ENCODE measurements at regions not wholly inside any gene's neighbourhood (a gene's known extent, or its start where the extent isn't known, plus 50 kb on each side); places are given as distances from the start of the nearest gene placed in this dataset.

GRCh38 chr13:40403509-40404241, 262.8 kb downstream of the FOXO1 start:
- no peak for DNase-seq

DNA sequence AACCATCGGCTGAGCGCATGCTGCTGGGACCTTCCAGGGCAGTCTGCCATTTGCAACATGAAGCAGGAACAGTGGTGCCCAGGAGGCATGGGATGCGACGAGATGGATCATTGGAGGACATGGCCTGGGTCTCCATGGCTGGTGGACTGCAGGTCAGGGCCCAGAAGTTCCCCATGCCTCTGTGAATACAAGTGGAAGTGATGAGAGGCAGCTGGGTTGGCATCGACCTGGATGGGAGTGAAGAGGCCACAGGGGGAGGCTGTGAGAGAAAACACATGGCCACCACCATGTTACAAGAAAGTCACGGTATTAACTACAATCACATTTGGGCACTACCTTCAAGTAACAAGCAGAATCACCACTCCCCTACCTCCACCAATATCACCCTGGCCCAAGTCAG, 262.0 kb downstream of the FOXO1 start:
- DNase-seq = no peak

DNA sequence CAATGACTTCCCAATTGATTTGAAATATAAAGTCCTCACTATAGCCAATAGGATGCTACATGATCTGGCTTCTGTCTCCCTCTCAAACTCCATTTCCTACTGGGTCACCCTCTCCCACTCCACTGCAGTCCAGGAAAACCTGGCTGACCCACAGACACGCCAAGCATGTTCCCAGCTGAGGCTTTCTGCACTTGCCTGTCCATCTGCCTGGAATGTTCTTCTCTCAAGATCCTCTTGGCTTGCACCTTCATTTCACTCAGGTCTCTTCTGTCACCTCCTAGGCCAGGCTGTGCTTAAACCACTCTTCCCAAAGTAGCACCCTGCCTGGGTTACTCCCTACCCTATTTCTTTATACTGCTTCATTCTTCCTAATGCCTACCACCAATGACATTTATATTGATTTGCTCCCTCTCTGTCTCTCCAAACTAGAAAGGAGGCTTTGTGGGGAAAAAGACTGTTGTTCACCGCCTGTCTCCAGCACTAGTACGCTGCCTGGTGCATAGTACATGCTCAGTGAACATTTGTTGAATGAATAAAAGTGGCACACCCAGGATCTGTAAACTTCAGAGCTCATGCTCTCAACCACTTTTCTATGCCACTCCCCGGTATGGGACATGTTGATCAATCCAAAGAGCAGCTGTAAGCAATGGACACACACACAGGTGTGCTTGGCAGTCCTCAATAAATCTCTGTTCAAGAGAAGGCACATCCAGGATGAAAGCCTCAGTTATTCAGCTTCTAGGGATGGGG, 261.3 kb downstream of the FOXO1 start:
- DNase-seq = no peak

DNA sequence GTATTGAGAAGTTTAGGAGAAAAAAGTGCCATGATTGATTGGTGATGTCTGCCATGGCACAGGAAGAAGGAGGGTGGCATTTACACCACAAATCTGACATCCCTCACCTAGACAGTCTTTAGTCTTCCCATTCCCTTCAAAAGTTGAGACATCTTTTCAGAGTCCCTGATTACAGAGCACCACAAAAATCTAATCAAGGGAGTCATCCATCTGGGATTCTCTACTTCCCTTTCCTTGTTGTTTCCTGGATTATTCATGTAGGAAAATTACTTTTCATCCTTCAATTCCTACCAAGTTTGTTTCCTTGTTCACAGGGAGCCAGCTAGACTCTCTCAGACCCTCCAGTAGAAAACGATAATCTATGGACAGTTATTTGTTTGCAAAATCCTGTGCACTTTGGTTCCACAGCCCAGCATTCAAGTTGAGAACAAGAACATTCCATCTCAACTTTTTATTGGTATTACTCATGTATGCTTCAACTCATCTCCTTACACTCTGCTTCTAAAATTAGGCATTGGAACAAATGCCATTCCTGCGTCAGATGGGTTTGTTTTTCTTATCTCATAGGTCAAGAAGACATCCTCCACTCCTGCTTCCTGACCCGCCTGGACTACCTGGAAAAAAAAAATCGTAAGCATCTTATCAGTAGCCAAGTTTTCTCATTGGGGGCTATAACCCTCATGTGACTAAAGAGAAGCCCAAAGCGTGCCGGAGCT, 259.9 kb downstream of the FOXO1 start:
- no peak for DNase-seq

DNA sequence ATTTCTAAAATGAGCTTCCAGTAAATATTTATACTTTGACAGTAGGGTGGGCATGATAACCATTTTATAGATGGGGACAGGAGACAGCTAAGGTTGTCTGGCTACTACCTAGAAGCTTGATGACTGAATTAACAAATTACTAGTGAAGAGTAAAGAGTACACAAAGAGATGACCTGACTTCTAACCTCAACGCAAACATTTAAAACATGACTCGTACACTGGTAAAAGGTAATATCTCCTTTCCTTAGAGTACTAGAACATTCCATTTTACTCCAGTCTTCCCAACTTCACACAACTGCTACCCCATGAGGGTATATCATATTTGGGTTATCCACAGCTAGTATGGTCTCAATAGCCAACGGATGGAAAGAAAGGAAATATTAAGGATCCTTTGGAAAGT, 258.9 kb downstream of the FOXO1 start:
- no peak for DNase-seq

DNA sequence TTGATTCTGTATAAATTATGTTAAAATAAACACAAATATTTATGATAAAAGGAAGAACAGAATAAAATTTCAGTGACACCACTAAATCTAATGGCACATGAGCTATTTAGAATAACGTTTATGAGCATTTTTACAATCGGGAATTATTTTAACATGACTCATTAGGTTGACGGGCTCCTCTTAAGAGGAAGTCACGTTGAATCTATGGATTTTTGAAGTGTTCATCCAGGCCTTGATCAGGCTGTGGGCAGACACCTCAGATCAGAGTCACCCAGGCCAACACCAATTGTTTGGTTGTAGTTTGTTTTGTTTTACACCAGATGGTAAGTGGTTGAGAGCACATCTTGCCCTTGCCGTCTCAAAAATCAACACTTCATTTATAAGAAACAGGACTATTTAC, 257.8 kb downstream of the FOXO1 start:
- DNase-seq = no peak

DNA sequence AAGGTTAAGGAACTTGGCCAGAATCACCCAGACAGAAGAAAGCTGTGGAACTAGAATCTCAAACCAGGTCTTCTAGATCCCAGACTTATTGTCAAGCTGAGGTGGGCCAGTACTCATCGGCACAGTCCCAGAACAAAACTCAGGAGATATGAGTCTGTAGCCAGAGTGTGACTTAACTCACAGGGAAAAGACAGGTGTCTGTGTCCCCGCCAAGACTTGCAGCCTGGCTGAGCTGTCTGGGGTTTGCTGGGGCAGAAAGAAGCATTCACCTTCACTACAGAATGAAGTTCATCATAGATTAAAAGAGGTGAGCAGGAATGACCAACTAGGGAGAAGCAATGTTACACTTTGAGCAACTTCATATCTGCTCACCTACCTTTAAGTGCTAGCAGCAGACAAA, 257.2 kb downstream of the FOXO1 start:
- DNase-seq = no peak

DNA sequence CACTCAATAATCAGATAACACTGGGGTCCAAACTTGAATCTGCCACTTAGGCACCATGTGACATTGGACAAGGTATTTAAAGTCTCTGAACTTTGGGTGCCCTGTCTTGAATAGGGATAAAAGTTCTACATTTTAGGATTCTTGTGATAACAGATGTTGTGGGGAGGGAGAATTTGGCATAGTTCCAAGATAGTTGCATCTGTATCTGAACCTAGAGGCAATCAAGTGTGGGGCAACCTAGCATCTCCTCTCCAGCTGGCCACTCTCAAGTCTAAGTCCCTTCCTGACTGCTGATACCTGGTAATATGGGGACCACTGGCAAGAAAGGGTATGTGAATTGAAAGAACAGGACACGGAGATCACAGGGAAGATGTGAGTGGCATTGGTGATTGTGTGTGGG, 256.1 kb downstream of the FOXO1 start:
- no peak for DNase-seq

DNA sequence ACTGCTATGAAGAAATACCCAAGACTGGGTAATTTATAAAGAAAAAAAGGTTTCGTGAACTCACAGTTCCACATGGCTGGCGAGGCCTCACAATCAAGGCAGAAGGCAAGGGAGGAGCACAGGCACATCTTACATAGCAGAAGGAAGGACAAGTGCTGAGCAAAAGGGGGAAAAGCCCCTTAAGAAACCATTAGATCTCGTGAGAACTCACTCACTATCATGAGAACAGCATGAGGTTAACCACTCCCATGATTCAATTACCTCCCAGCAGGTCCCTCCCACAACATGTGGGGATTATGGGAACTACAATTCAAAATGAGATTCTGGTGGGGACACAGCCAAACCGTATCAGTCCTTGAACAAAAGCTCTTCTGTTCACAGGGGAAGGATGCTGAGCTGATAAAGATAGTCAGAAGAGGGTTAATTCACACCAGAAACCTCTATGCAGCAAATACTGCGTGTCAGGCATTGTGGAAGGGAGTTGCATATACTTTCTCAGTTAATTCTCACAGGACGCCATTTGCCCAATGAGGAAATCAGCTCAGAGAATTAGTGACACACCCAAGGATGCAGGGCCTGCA, 246.2 kb downstream of the FOXO1 start:
- no peak for DNase-seq

- DNase-seq = no peak
Measured at GRCh38 chr13:40422588-40423235, 243.7 kb downstream of the FOXO1 start.

DNA sequence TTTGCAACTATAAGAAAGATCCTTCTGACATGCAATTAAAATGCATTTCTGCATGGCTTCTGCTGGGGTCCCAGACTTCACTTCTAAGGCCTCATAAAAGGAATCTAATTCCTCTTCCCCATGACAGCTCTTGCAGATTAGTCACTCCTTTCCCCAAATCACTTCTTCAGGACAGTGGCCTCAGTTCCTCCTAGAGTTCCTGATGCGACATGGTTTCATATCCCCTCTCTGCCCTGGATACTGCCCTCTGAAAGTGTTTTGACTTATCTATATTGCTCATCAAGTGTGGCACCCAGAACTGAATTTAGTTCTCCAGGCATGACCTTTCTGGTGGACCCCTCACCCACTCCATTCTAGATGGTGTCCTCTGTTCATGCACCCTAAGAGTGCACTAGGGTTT, 238.1 kb downstream of the FOXO1 start:
- DNase-seq = no peak

- DNase-seq = no peak
Measured at GRCh38 chr13:40429706-40430545, 236.5 kb downstream of the FOXO1 start.

- no peak for DNase-seq
Measured at GRCh38 chr13:40432018-40432978, 234.1 kb downstream of the FOXO1 start.

- DNase-seq = no peak
Measured at GRCh38 chr13:40433001-40433400, 233.4 kb downstream of the FOXO1 start.

DNA sequence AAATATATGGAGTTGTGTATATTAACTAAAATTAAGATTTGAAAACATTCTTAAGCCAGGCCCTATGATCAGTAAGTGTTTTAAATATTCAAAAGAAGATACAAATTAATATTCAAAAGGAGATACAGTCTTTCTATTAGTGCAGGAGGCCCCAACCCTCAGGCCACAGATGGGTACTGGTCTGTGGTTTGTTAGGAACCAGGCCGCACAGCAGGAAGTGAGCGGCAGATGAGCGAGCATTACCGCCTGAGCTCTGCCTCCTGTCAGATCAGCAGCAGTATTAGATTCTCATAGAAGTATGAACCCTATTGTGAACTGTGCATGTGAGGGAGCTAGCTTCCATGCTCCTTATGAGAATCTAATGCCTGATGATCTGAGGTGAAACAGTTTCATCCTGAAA, 232.9 kb downstream of the FOXO1 start:
- no peak for DNase-seq

DNA sequence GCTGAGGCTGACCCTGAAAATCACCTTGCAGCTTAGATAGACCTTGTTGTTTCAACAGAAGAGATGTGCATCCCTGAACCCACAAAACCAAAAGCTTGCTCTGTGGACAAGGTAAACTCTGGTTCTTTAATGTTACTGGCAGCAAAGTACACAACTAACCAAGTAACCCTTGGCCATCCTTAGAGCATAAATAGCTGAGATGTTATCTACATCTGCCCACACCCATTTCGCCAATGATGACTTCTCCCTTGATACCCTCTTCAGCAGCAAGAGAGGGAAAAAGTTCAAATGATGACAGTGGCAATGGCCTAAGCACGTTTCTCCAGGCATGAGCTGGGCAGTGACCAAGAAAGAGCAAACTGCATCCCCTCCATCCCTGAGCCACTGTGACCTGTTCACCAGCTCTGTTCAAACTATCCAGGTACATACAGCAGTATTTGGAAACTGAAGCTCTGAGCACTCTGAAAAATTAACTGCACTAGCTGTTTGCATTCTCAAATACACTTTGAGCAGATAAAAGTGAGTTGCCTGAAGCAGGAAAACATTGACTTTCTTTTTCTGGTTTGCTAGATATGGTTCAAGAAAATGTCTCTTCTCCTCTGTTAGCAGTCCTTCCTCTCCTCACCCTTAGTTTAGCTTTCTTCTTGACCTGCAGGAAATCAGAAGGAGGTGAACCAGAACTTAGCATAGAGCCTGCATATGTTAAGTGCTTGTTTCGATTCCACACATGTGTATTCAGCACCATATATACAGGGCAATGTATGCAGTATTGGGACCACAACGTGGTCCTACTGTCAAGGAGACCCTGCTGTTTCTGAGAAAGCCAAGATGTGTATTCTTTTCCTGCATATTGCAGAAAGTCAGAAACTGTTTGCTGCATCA, 231.7 kb downstream of the FOXO1 start:
- DNase-seq = no peak

DNA sequence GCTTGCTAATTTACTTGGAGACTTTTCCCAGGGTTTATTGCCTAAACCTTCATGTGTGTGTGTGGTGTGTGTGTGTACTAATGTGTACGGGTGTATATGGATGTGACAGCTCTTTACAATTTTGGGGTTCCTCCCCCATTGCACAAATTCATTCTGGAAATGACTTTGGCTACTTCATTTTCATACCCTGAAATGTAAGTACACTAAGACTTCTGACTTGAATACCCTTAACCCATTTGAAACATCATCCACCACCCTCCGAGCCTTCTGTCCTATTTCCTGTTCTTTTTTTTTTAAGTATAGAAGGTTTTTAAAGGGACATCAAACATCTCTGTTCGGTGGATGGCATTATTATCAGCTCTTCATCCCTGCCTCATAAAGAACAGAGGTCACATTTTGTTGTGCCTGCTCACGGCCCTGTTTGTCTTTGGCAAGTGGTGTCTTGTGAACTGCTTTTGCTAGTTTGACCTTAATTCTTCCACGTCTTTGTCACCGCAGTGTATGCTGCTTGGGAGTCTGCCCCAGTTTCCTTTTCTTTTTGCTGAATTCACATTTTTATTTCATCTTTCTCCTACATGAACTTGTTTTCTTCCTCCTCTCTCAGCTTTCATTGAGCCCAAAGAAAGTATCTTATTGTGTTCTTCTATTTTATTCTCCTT, 228.3 kb downstream of the FOXO1 start:
- DNase-seq = no peak

DNA sequence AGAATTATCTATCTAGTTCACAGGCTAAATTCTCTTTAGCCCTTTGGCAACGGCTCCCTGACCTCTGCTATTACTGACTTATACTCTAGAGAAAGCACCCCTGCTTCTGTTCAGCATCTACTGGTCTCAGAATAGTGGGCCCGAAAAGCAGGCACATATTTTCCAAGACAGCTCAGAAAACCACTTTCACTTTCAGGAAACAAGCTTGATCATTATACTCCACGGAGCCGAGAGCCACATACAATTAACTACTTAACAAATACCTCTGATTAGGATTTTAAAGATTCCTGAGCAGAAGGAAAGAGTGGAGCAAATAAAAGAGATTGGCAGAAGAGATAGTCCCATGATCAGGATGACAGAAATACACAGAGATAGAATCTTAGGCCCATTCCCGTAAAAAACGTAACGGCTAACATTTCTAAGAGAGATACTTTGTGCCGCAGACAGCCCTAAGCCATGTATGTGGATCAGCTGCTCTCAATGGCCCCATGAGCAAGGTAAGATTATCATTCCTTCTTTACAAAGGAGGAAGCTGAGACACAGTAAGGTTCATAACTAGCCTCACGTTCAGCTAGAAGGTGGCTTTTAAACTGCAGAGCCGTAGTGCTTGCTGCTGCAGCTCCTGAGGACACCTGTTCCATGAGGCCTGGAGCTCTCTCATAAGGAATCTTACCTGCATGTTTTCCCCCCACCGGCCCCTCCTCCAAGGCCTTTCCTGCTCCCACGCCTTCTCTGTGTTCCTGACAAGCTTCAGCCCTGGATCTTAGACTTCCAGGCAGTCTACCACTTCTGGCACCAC, 227.2 kb downstream of the FOXO1 start:
- DNase-seq = no peak
